ENCODE measurements at regions not wholly inside any gene's neighbourhood (a gene's known extent, or its start where the extent isn't known, plus 50 kb on each side); places are given as distances from the start of the nearest gene placed in this dataset.

GRCh38 chr1:88457197-88457596 is 226.9 kb upstream of the PKN2 start:
- ChIA-PET CTCF (no interaction called here), POLR2A (no interaction called here)
- Histone ChIP-seq H3K36me3 (ENCODE audit: control insufficient read depth, insufficient read depth, low read length) (no peaks in the 10 kb centered on the region), H3K4me3 (ENCODE audit: low read depth, low read length) (no peak overlapping the region), H3K27me3 (ENCODE audit: control insufficient read depth, insufficient read depth, low read length) (0 out of 2 replicates have a peak, but pooled peaks cover 1% of the 10 kb centered on the region)
- TF ChIP-seq CTCF (IDR thresholded peaks at IDR 0.05; ENCODE audit: insufficient read depth, low read depth, low read length) = no peak
- no peak for DNase-seq (ENCODE audit: low read depth)

- ChIA-PET CTCF (no interaction called here), POLR2A (no interaction called here)
- TF ChIP-seq CTCF (IDR thresholded peaks at IDR 0.05; ENCODE audit: insufficient read depth, low read depth, low read length) = no peak
- Histone ChIP-seq H3K4me3 (ENCODE audit: low read depth, low read length) (no peak overlapping the region), H3K27me3 (ENCODE audit: control insufficient read depth, insufficient read depth, low read length) (0 out of 2 replicates have a peak, but pooled peaks cover 1% of the 10 kb centered on the region), H3K36me3 (ENCODE audit: control insufficient read depth, insufficient read depth, low read length) (no peaks in the 10 kb centered on the region)
- DNase-seq (ENCODE audit: low read depth) = no peak
These were observed 223.1 kb upstream of the PKN2 start for GRCh38 chr1:88461007-88461406.

- CTCF ChIA-PET = no interaction called here
- no peak overlapping the region; the same call in 1 of the 2 replicates for H3K4me3 ChIP-seq (ENCODE audit: low read depth, low read length)
- TF ChIP-seq CTCF (IDR thresholded peaks at IDR 0.05; ENCODE audit: insufficient read depth, low read depth, low read length) = no peak
- DNase-seq (ENCODE audit: low read depth) = no peak
- H3K36me3 ChIP-seq (ENCODE audit: control insufficient read depth, insufficient read depth, low read length) = no peaks in the 10 kb centered on the region
- H3K27me3 ChIP-seq (ENCODE audit: control insufficient read depth, insufficient read depth, low read length) = 0 out of 2 replicates have a peak, but pooled peaks cover 1% of the 10 kb centered on the region
- POLR2A ChIA-PET = no interaction called here
These were observed 222.0 kb upstream of the PKN2 start for GRCh38 chr1:88462096-88462487.

GRCh38 chr1:88462488-88463261 is 221.4 kb upstream of the PKN2 start:
- H3K4me3 ChIP-seq (ENCODE audit: low read depth, low read length) = peak overlapping the region; percentile 30
- ChIA-PET POLR2A (no interaction called here), CTCF (no interaction called here)
- H3K27me3 ChIP-seq (ENCODE audit: control insufficient read depth, insufficient read depth, low read length) = 0 out of 2 replicates have a peak, but pooled peaks cover 1% of the 10 kb centered on the region
- TF ChIP-seq CTCF (IDR thresholded peaks at IDR 0.05; ENCODE audit: insufficient read depth, low read depth, low read length) = no peak
- no peaks in the 10 kb centered on the region for H3K36me3 ChIP-seq (ENCODE audit: control insufficient read depth, insufficient read depth, low read length)
- no peak for DNase-seq (ENCODE audit: low read depth)

- Histone ChIP-seq H3K36me3 (ENCODE audit: control insufficient read depth, insufficient read depth, low read length) (no peaks in the 10 kb centered on the region), H3K4me3 (ENCODE audit: low read depth, low read length) (no peak overlapping the region), H3K27me3 (ENCODE audit: control insufficient read depth, insufficient read depth, low read length) (0 out of 2 replicates have a peak, but pooled peaks cover 1% of the 10 kb centered on the region)
- CTCF ChIA-PET = no interaction called here
- POLR2A ChIA-PET = no interaction called here
- no peak for DNase-seq (ENCODE audit: low read depth)
- TF ChIP-seq CTCF (IDR thresholded peaks at IDR 0.05; ENCODE audit: insufficient read depth, low read depth, low read length) = no peak
These were observed 220.6 kb upstream of the PKN2 start for GRCh38 chr1:88463401-88463985.
